ENCODE measurements at regions not wholly inside any gene's neighbourhood (a gene's known extent, or its start where the extent isn't known, plus 50 kb on each side); places are given as distances from the start of the nearest gene placed in this dataset.

DNA sequence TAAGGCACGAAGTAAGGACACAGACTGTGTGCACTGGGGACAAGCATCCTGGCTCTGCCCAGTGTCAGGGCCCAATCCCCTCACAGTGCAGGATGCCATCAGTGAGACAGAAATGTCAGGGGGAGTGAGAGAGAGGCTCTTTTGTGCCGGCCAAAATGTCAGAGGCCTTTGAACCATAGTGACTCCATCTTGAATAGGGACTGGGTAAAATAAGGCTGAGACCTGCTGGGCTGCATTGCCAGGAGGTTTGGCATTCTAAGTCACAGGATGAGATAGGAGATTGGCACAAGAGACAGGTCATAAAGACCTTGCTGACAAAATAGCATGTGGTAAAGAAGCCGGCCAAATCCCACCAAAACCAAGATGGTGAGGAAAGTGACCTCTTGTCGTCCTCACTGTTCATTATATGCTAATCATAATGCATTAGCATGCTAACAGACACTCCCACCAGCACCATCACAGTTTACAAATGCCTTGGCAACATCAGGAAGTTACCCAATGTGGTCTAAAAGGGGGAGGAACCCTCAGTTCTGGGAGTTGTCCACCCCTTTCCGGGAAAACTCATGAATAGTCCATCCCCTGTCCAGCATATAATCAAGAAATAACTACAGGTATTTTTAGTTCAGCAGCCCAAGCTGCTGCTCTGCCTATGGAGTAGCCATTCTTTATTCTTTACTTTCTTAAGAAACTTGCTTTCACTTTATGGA is 337.4 kb downstream of the LPIN1 start:
- no peak overlapping the region for H3K4me3 ChIP-seq (ENCODE audit: low read depth, low read length)
- no peak for DNase-seq (ENCODE audit: low read depth)
- TF ChIP-seq, protein P1, sequence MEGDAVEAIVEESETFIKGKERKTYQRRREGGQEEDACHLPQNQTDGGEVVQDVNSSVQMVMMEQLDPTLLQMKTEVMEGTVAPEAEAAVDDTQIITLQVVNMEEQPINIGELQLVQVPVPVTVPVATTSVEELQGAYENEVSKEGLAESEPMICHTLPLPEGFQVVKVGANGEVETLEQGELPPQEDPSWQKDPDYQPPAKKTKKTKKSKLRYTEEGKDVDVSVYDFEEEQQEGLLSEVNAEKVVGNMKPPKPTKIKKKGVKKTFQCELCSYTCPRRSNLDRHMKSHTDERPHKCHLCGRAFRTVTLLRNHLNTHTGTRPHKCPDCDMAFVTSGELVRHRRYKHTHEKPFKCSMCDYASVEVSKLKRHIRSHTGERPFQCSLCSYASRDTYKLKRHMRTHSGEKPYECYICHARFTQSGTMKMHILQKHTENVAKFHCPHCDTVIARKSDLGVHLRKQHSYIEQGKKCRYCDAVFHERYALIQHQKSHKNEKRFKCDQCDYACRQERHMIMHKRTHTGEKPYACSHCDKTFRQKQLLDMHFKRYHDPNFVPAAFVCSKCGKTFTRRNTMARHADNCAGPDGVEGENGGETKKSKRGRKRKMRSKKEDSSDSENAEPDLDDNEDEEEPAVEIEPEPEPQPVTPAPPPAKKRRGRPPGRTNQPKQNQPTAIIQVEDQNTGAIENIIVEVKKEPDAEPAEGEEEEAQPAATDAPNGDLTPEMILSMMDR (conservative IDR thresholded peaks at IDR 0.05; ENCODE audit: low read depth, low read length) = no peak

- DNase-seq (ENCODE audit: low read depth) = no peak
- no peak overlapping the region for H3K4me3 ChIP-seq (ENCODE audit: low read depth, low read length)
- TF ChIP-seq, protein P1 (conservative IDR thresholded peaks at IDR 0.05; ENCODE audit: low read depth, low read length) = no peak
These were observed 340.7 kb downstream of the LPIN1 start for GRCh38 chr2:12087175-12087574.

DNA sequence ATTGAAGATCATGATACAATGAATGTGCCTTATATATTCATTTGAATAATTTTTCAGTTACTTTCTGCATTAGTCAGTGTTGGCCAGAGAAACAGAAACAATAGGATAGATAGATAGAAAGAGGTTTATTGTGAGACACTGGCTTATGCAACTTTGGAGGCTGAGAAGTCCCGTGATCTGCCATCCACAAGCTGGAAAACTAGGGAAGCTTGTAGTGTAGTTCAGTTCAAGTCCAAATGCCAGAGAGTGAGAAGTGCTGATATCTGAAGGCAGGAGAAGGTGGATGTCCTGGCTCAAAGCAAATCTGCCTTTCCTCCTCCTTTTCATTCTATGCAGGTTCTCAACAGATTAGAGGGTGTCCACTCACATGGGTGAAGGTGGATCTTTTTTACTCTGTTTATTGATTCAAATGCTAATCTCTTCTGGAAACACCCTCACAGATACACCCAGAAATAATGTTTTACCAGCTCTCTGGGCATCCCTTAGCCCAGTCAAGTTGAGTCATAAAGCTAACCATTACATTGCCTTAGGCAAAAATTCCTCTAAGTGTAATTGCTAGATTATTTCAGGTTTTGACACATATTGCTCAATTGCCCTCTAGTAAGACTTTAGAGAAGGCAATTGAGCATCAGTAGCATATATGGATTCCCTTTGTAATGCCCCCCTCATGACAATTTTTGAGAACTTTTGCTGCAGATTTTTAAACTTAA is 341.4 kb downstream of the LPIN1 start:
- peak; percentile 66 for DNase-seq (ENCODE audit: low read depth)
- H3K4me3 ChIP-seq (ENCODE audit: low read depth, low read length) = no peak overlapping the region
- TF ChIP-seq, protein P1 (conservative IDR thresholded peaks at IDR 0.05; ENCODE audit: low read depth, low read length) = no peak

DNA sequence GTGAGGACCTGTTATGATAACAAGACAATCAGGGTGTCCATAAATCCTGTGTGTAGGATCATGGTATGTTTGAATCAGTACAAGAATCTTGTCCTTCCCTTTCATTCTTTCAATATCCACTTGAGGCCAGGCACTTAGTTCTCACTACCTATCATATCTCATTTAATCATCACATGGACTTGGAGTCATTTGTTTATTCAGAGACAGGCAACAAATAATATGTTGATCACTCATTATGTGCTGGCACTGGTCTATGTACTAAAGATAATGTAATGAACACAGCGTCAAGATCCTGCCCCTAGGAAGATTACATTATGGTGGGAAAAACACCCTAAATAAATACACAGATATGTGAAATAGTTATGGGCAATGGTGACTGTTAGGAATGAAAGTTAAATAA is 342.6 kb downstream of the LPIN1 start:
- TF ChIP-seq, protein P1 (conservative IDR thresholded peaks at IDR 0.05; ENCODE audit: low read depth, low read length) = no peak
- no peak for DNase-seq (ENCODE audit: low read depth)
- H3K4me3 ChIP-seq (ENCODE audit: low read depth, low read length) = no peak overlapping the region

GRCh38 chr2:12089496-12089895 is 343.1 kb downstream of the LPIN1 start:
- TF ChIP-seq, protein P1 (conservative IDR thresholded peaks at IDR 0.05; ENCODE audit: low read depth, low read length) = no peak
- H3K4me3 ChIP-seq (ENCODE audit: low read depth, low read length) = no peak overlapping the region
- no peak for DNase-seq (ENCODE audit: low read depth)

DNA sequence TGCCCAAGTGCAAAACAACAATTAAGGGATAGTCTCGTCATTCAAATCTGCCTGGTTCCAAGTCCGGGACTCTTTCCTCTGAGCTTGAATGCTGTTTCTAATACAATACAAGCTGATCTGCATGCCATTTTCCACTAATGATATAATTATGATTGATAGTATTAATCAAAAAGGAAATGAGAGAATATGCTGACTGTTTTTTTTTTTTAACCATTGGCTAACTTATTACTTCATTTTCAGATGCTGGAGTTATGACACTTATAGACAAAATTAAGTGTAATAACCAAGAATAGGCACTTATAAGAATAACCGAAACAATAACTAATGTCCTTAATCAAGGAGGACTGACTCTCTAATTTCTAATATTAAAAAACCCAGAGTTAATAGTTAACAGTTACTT is 343.6 kb downstream of the LPIN1 start:
- TF ChIP-seq, protein P1 (conservative IDR thresholded peaks at IDR 0.05; ENCODE audit: low read depth, low read length) = no peak
- no peak for DNase-seq (ENCODE audit: low read depth)
- no peak overlapping the region for H3K4me3 ChIP-seq (ENCODE audit: low read depth, low read length)

All from epithelial cell of proximal tubule (primary cell).